Fibroblast of villous mesenchyme (primary cell): ENCODE measurements at regions not wholly inside any gene's neighbourhood (a gene's known extent, or its start where the extent isn't known, plus 50 kb on each side); places are given as distances from the start of the nearest gene placed in this dataset.
"Not testable (repeated sequence)": the region's sequence is repeated elsewhere in the genome, so short reads cannot be mapped to it uniquely, and the experiment has no call there.

ENCODE experiments used
- DNase-seq: peaks from one replicate; pipeline ENCODE4 v3.0.0-alpha.2; 2010; ENCODE audit warnings: low read depth
- H3K4me3 ChIP-seq: 2 replicates; pipeline ENCODE4 v1.5.1; 2011; ENCODE audit warnings: low read depth, mild to moderate bottlenecking, low read length
- TF ChIP-seq, protein P1 (sequence below): IDR thresholded peaks from 2 replicates; pipeline ENCODE4 v1.5.1; 2012; ENCODE audit warnings: low read depth, mild to moderate bottlenecking, low read length; ENCODE audit not compliant: insufficient read depth

DNA sequence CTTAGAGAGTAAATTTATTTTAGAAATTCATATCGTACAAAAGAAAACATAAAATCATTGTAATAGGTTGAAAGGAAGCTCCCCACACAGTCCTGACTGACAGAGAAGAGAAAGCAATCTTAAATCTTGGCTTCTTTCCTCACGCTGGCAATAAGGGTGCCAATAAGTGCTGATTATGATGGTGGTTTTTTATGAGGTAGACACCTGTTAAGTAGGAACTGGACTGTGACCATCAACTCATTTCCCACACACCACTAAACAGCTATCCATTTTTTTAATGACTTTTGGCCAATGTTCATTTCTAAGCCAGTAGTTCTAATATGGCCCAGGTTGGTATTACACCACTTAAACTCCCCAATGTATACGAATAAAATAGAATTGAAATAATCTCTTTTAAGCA lies 893.5 kb upstream of the NUDT12 start:
- no peak overlapping the region for H3K4me3 ChIP-seq
- TF ChIP-seq, protein P1, sequence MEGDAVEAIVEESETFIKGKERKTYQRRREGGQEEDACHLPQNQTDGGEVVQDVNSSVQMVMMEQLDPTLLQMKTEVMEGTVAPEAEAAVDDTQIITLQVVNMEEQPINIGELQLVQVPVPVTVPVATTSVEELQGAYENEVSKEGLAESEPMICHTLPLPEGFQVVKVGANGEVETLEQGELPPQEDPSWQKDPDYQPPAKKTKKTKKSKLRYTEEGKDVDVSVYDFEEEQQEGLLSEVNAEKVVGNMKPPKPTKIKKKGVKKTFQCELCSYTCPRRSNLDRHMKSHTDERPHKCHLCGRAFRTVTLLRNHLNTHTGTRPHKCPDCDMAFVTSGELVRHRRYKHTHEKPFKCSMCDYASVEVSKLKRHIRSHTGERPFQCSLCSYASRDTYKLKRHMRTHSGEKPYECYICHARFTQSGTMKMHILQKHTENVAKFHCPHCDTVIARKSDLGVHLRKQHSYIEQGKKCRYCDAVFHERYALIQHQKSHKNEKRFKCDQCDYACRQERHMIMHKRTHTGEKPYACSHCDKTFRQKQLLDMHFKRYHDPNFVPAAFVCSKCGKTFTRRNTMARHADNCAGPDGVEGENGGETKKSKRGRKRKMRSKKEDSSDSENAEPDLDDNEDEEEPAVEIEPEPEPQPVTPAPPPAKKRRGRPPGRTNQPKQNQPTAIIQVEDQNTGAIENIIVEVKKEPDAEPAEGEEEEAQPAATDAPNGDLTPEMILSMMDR: no peak

DNA sequence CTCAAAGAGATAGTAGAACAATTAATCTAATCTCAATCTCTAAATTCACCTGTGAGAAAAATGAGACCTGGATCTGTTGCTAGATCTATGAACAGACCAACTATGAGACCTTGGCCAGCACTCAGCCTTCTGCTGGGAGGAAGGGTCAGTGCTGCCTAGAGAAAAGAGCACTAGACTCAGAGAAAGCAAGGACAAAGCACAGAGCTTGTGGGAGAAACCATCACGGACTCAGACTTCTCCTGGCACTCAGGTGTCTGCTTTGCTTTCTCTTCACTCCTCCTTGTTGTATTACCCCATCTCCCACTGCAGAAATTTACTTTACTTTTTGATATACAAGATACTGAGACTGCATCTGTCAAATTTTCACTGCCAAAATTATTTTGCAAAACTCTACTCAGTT lies 890.0 kb upstream of the NUDT12 start:
- peak overlapping the region; percentile 50 for H3K4me3 ChIP-seq
- DNase-seq: no peak
- TF ChIP-seq, protein P1: no peak

More for the DNA sequence above, 893.5 kb upstream of the NUDT12 start:
- no peak for DNase-seq

DNA sequence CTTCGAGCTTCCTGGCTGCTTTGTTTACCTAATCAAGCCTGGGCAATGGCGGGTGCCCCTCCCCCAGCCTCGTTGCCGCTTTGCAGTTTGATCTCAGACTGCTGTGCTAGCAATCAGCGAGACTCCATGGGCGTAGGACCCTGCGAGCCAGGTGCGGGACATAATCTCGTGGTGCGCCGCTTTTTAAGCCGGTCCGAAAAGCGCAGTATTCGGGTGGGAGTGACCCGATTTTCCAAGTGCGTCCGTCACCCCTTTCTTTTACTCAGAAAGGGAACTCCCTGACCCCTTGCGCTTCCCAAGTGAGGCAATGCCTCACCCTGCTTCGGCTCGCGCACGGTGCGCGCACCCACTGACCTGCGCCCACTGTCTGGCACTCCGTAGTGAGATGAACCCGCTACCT lies 889.3 kb upstream of the NUDT12 start:
- not testable (repeated sequence) for DNase-seq
- peak overlapping the region; percentile 50 for H3K4me3 ChIP-seq

DNA sequence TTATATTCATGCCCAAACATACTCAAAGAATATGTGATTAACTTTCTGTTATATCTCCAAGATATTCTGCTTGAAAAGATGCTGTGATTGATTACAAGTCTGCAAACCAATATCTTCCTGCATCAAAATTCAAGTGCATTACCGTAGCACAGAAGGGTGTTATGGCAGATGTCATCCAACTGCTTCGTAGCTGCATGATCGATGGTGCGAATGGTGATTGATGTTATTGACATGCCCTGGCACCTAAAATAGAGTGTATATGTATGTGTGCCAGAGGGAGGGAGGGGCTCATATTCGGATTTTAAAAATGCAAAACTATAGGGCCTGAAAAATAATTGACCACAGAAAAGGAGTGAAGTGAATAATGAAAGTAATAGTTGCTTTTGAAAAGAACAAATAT lies 882.1 kb upstream of the NUDT12 start:
- H3K4me3 ChIP-seq: no peak overlapping the region
- TF ChIP-seq, protein P1: no peak
- no peak for DNase-seq

DNA sequence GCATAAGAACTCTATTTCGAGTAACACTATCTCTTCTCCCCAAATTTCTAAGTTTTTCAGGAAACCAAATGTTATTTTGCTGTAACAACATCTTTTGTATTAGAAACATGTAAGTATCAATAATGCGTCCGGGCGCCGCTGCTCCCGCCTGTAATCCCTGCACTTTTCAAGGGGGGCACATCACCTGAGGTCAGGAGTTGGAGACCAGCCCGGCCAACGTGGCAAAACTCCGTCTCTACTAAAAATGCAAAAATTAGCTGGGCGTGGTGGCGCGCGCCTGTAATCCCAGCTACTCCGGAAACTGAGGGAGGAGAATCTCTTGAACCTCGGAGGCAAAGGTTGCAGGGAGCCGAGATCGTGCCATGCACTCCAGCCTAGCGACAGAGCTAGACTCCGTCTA lies 881.1 kb upstream of the NUDT12 start:
- TF ChIP-seq, protein P1: no peak

DNA sequence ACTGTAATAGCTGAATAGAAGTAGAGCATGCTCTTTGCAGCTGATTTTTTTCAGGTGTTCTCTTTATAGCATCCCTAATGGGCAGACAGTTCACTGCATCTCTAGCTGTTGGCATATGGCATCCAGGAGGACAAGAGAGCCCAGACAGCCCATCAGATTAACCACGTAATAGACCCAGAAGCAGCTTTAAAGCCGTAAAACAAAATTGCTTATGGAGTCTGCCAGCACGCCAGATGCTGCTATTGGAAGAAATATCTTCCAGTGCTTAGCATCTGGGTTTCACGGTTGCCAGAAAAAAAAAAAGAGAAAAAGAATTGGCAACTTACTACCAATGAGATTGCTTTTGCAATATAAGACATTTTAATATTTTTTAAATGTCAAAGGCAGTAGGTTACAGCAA lies 869.4 kb upstream of the NUDT12 start:
- TF ChIP-seq, protein P1: no peak
- DNase-seq: no peak

More for the DNA sequence above, 881.1 kb upstream of the NUDT12 start:
- DNase-seq: no peak
- H3K4me3 ChIP-seq: no peak overlapping the region

DNA sequence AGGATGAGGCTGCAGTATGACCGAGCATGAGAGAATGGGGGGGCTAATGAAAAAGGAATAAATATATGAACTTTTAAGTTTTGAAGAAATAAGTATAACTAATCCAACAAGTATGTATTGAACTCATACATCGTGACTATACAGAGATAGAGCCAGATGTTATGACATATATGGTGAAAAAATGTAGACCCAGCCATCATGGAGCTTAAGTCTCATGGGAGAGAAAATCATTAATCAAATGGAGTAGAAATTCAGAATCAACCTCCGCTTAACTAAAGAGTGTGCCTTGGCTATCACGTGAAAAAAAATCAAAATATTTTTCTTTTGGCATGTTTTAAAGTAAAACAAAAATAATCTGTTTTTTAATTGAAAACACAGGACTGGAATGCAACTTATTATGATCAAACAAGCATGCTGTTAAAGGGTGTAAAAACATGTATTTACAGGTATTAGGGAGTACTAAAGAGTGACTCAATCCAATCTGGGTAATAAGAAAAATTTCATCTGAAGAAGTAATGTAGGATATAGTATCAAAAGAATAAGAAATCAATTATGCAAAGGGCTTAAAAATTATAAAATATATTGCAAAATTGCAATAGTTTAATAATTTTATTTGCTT lies 868.5 kb upstream of the NUDT12 start:
- TF ChIP-seq, protein P1: no peak
- DNase-seq: no peak
- no peak overlapping the region for H3K4me3 ChIP-seq

More for the DNA sequence above, 869.4 kb upstream of the NUDT12 start:
- no peak overlapping the region for H3K4me3 ChIP-seq
